ENCODE measurements at regions not wholly inside any gene's neighbourhood (a gene's known extent, or its start where the extent isn't known, plus 50 kb on each side); places are given as distances from the start of the nearest gene placed in this dataset.
"Not testable (repeated sequence)": the region's sequence is repeated elsewhere in the genome, so short reads cannot be mapped to it uniquely, and the experiment has no call there.

DNA sequence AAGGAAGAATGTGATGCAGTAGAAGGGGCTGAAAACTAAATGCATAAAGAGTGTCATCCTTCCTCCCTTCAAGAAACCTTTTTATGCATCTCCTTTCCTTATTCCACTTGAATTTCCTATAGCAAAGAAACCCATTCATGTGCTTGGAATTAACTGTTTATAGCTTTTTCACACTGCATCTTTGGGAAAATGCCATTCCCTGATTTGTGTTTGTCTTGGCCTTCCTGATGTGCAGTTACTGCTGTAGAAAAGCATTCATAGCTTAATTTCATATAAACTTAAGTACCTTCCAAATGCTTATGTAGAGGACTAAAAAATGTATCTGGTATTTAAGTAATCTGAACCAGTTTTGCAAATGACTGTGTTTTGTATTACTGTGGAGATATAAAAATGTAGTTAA, 61.8 kb downstream of the SDR9C7 start:
- no peak for DNase-seq (ENCODE audit: low read depth, low spot score)

DNA sequence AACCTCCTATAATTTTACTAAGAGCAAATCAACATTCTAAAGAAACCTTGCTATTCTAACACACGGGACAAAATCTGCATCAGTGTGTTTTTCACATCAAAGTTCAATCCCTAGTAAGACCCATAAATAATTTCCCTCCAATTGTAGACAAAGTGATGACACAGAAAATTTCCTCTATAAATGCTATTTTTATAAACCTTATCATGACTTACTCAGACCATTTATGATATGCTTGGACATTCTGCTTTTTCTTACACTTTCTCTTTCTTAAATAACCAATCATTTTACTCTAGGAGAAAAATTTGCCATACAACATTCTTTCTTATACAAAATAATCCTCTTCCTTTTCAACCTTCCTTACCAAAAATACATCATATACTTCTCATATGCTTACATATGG, 67.0 kb downstream of the SDR9C7 start:
- DNase-seq (ENCODE audit: low read depth, low spot score) = no peak

DNA sequence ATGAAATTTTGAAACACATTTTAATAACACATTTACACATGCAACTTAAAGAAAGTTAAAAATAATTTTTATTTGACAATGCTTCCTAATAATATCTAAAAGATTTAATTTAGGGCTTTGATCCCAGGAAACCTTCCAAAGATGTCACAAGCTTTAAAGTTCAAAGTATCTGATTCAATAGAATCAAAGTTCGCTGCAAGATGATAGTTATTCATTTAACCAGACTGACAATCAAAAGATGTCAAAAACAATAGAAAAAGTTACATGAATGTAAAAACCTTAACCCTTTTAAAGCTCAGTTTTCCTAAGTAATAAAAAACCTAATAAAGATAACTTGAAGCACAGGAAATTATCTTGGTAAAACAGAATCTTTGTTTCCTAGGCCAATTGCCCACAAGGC, 67.7 kb downstream of the SDR9C7 start:
- DNase-seq (ENCODE audit: low read depth, low spot score) = no peak

DNA sequence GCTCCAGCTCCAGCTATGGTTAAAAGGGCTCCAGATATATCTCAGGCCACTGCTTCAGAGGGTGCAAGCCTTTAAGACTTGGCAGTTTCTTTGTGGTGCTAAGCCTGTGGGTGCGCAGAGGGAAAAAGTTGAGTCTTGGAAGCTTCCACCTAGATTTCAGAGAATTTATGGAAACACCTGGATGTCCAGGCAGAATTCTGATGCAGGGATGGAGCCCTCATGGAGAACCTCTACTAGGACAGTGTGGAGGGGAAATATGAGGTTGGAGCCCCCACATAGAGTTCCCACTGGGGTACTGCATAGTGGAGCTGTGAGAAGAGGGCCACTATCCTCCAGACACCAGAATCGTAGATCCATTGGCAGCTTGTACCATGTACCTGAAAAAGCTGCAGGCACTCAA, 69.9 kb downstream of the SDR9C7 start:
- DNase-seq (ENCODE audit: low read depth, low spot score) = no peak

DNA sequence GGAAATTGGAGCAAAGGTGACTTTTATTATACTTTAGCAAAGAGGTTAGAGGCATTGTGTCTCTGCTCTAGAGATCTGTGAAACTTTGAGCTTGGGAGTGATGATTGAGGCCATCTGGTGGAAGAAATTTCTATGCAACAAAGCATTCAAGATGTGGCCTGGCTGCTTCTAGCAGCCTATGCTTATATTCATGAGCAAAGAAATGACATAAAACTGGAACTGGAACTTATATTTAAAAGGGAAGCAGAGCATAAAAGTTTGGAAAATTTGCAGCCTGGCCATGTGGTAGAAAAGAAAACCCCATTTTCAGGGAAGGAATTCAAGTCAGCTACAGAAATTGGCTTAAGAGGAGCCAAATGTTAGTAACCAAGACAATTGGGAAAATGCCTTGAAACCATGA, 70.4 kb downstream of the SDR9C7 start:
- DNase-seq (ENCODE audit: low read depth, low spot score) = no peak

DNA sequence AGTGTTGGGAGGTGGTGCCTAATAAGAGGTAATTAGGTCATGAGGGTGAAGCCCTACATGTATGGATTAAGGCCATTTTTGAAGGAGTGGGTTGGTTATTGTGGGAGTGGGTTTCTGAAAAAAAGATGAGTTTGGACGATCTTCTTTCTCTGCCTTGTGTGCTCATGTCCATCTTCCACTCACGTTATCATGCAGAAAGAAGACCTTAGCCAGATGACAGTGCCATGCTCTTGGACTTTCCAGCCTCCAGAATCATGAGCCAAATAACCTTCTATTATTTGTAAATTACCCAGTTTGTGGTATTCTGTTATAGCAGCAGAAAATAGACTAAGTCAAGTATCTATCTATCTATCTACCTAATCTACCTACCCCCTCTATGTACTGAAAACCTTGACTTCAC, 71.9 kb downstream of the SDR9C7 start:
- DNase-seq (ENCODE audit: low read depth, low spot score) = no peak

DNA sequence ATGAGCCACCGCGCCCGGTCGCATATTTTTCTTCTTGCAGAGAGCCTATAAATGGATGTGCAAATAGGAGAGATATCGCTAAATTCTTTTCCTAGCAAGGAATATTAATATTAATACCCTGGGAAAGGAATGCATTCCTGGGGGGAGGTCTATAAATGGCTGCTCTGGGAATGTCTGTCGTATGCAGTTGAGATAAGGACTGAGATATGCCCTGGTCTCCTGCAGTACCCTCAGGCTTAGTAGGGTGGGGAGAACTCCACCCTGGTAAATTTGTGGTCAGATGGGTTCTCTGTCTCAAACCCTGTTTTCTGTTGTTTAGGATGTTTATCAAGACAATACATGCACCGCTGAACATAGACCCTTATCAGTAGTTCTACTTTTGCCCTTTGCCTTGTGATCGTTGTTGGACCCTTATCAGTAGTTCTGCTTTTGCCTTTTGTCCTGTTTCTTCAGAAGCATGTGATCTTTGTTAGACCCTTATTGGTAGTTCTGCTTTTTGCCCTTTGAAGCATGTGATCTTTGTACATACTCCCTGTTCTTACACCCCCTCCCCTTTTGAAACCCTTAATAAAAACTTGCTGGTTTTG, 80.7 kb downstream of the SDR9C7 start:
- DNase-seq (ENCODE audit: low read depth, low spot score) = not testable (repeated sequence)

DNA sequence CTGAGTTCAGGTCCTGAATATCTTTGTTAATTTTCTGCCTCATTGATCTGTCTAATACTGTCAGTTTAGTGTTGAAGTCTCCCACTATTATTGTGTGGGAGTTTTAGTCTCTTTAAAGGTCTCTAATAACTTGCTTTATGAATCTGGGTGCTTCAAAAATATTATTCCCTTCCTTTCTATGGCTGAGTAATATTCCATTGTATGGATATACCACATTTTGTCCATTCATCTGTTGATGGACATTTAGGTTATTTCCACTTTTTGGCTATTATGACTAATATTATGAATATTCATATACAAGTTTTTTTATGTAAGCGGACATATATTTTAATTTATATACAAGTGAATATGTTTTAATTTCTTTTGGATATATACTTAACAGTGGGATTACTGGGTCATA, 82.7 kb downstream of the SDR9C7 start:
- no peak for DNase-seq (ENCODE audit: low read depth, low spot score)

DNA sequence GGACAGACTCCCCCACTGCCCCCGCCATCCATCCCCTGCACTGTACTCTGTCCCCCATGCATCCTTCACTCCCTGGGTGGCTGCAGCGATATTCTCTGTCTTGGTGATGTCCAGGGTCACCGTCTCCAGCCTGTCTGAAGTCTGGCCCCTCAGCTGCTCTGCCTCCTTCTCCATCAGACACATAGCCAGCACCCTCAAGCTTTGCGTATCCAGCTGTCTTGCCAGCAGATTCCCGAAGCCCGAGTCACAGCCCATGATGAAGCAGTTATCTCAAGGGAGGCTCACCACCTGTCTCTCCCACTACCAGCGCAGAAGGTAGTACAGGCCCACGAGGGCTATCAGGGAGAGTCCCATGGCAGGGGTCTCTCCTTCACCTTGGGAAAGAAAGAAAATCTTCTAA, 77.8 kb downstream of the HSD17B6 start:
- DNase-seq (ENCODE audit: low read depth, low spot score) = peak; percentile 6

DNA sequence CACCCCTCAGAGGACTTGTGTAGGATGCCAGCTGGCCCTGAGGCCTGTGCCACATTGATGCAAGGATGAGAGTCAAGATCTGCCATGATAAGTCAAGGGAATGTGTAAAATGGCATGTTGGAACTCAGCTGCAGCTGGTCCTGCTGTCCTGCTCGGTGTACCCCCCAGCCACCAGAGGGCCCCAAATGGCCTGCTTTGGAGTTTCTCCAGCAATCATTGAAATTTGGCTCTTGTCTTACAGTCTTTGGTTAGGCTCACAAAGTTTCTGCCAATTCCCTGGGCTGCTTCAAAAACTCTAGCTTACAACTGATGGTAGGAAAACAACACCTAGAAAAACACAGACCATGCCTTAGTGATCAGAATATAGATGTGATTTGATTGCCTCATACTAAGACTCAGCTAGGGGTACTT, 76.8 kb downstream of the HSD17B6 start:
- DNase-seq (ENCODE audit: low read depth, low spot score) = peak; percentile 68

DNA sequence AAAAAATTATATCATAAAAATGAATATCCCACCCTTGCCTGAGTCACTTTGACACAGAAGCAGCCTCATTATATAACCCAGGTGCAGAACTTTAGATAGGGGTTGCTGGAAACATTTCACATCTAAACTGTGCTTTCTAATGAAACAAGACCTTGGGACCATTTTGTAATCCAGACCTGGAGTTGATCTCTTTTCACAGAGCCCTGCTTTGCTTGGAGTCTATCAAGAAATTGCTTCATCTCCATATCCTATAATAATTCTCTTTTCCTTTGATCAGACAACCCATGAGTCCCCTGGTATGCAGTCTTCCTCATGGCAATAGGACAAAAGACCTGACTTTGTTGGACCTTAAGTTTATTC, 76.3 kb downstream of the HSD17B6 start:
- no peak for DNase-seq (ENCODE audit: low read depth, low spot score)

DNA sequence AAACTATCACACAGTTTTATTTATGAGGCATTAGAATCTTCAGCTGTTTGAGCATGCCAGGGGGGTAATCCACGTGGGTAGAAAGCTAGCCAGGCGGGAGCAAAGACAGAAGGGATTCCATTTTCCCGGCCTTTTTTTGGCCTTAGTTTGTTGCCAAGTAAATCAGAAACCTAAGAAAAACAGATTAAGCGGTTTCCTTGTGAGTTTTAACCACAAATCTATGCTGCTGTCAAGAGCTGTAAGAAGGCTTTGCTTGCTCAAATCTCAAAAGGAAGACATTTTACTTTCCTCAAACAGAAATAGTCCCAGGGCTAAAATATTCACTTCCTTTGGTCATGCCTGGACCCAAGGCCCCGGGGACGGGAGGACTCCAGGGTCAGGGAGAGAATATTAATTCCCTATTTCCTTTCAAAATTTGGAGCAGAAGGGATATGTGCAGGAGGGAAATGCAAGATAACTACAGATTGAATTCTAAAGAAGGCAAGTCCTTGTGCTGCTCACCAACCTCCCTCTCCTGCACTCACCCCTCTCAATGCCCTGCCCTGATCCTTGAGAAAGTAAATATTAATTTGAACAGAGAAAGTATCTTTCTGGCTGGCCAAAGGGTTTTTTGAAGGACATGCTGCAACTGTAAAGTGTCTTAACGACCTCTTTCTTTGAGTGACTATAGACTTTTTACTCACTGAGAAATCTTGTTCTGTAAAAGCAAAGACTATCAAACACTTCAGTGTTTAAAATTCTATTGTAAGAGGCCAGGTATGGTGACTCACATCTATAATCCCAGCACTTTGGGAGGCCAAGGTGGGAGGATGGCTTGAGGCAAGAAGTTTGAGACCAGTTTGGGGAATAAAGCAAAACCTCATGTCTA, 75.7 kb downstream of the HSD17B6 start:
- no peak for DNase-seq (ENCODE audit: low read depth, low spot score)
